ENCODE measurements at regions not wholly inside any gene's neighbourhood (a gene's known extent, or its start where the extent isn't known, plus 50 kb on each side); places are given as distances from the start of the nearest gene placed in this dataset.

DNA sequence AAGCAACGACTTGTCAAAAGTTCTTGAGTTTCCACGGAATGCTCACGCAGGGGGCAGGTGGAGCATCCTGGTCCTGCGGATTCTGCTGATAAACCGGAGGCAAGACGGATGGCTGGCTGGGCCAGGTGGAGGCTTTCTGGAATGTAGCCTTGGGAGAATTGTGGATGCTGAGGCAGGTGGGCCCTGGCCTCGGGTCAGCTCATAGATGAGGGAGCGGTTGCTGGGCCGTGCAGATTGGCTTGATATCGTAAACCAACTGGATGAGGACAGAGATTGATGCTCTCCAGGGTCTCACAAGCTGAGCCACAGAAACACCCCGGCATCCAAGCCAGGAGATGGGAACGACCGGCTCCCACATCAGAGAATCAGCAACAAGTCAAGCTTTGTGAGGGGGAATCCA lies 50.0 kb upstream of the TFRC start:
- TF ChIP-seq EP300 (IDR thresholded peaks at IDR 0.05) (no peak), POLR2A (IDR thresholded peaks at IDR 0.05) (no peak), POLR2AphosphoS5 (IDR thresholded peaks at IDR 0.05) (no peak)
- TF ChIP-seq, protein P1, sequence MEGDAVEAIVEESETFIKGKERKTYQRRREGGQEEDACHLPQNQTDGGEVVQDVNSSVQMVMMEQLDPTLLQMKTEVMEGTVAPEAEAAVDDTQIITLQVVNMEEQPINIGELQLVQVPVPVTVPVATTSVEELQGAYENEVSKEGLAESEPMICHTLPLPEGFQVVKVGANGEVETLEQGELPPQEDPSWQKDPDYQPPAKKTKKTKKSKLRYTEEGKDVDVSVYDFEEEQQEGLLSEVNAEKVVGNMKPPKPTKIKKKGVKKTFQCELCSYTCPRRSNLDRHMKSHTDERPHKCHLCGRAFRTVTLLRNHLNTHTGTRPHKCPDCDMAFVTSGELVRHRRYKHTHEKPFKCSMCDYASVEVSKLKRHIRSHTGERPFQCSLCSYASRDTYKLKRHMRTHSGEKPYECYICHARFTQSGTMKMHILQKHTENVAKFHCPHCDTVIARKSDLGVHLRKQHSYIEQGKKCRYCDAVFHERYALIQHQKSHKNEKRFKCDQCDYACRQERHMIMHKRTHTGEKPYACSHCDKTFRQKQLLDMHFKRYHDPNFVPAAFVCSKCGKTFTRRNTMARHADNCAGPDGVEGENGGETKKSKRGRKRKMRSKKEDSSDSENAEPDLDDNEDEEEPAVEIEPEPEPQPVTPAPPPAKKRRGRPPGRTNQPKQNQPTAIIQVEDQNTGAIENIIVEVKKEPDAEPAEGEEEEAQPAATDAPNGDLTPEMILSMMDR (IDR thresholded peaks at IDR 0.05): no peak

More for the DNA sequence above, 50.0 kb upstream of the TFRC start:
- WGBS, 2 donors (ENCODE audit: low coverage in 1 of 2): 68 to 100% methylated on average over 2 to 10 of the region's 13 CpGs
- no peak for ATAC-seq
- H3K9me3 ChIP-seq: no peaks in the 10 kb centered on the region
- no peak overlapping the region for H3K27ac ChIP-seq
- H3K27me3 ChIP-seq: no peaks in the 10 kb centered on the region
- H3K4me3 ChIP-seq: no peak overlapping the region
- H3K36me3 ChIP-seq: no peaks in the 10 kb centered on the region
- H3K4me1 ChIP-seq: peaks cover 0 to 9% (median 0%) of the 10 kb centered on the region in 3 donors

Data from gastroesophageal sphincter (tissue), 4 donors.